ENCODE measurements at regions not wholly inside any gene's neighbourhood (a gene's known extent, or its start where the extent isn't known, plus 50 kb on each side); places are given as distances from the start of the nearest gene placed in this dataset.

DNA sequence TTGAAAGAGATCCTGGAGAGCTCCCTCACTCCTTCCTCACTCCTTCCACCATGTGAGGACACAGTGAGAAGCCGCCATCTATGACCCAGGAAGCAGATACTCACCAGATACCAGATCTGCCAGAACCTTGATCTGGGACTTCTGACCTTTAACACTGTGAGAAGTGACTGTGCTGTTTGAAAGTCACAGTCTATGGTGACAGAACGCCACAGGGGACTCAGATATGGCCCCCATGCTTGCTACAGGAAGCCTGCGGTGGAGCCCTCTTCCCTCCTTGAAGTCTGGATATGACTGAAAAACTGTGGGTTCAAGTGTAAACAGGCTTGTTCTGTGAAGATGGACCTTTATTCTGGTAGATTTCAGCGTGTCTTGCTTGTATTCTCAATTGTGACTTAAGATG is 297.8 kb downstream of the KLF6 start:
- CTCF ChIA-PET = no interaction called here
- intact Hi-C loops (cut with micrococcal nuclease; ENCODE audit: unreplicated experiment) = no loop called here
- BruUV-seq (replicated peaks) = no TSS peak
- H3K36me3 ChIP-seq (ENCODE audit: insufficient read depth, low read length, poor library complexity, severe bottlenecking) = no peaks in the 10 kb centered on the region
- DNase-seq (ENCODE audit: low spot score) = no peak
- POLR2A ChIA-PET (ENCODE audit: low non-redundant PET) = no interaction called here
- H3K4me1 ChIP-seq (ENCODE audit: insufficient read depth, low read length, poor library complexity, severe bottlenecking) = peaks cover 21% of the 10 kb centered on the region
- no peaks in the 10 kb centered on the region for H3K9me3 ChIP-seq (ENCODE audit: low read depth, low read length, poor library complexity, severe bottlenecking)
- H3K27ac ChIP-seq (ENCODE audit: low read depth, low read length, poor library complexity, severe bottlenecking) = no peak overlapping the region
- no peaks in the 10 kb centered on the region for H3K27me3 ChIP-seq (replicated peaks; ENCODE audit: insufficient read depth, low read depth, low read length, poor library complexity)
- TF ChIP-seq, protein P1, sequence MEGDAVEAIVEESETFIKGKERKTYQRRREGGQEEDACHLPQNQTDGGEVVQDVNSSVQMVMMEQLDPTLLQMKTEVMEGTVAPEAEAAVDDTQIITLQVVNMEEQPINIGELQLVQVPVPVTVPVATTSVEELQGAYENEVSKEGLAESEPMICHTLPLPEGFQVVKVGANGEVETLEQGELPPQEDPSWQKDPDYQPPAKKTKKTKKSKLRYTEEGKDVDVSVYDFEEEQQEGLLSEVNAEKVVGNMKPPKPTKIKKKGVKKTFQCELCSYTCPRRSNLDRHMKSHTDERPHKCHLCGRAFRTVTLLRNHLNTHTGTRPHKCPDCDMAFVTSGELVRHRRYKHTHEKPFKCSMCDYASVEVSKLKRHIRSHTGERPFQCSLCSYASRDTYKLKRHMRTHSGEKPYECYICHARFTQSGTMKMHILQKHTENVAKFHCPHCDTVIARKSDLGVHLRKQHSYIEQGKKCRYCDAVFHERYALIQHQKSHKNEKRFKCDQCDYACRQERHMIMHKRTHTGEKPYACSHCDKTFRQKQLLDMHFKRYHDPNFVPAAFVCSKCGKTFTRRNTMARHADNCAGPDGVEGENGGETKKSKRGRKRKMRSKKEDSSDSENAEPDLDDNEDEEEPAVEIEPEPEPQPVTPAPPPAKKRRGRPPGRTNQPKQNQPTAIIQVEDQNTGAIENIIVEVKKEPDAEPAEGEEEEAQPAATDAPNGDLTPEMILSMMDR (conservative IDR thresholded peaks at IDR 0.05; ENCODE audit: low read depth, low read length) = no peak
- no peak for TF ChIP-seq EZH2 (IDR thresholded peaks at IDR 0.05; ENCODE audit: borderline replicate concordance, low read depth, low read length, poor library complexity, severe bottlenecking)
- H3K4me3 ChIP-seq (ENCODE audit: low read depth, low read length, poor library complexity, severe bottlenecking) = no peak overlapping the region

DNA sequence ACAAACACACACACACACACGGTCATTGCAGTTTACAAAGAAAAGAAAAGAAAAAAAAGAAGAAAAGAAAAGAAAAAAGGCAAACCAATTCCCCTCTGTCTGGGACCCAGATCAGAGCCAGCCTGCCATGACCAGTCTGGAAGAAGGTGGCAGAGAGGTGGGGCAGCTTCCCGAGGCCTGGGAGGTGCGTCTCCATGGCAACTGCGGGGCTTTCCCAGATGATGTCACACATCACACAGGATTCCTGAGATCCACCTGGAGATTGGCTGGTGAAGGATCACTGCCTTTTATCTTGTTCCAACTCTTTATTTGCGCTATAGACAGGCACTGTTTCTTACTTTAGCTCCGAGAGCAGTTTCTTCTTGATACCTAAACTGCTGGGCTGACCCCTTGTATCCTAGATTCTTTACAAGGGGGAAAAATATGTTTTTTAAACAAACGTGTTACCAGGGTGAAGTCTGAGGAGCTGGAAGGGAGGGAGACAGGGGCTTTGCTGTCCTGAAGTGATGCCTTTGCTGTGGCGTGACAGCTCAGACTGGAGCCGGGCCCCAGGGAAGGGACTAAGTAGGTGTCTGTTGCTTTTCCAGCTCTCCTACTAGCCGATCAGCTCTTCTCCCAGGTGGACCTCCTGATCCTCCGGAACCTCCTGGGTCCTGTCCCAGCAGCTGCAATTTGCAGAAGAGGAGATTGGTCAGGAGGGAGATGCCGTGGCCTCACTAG is 298.5 kb downstream of the KLF6 start:
- POLR2A ChIA-PET (ENCODE audit: low non-redundant PET) = no interaction called here
- intact Hi-C loops (cut with micrococcal nuclease; ENCODE audit: unreplicated experiment) = no loop called here
- Histone ChIP-seq H3K9me3 (ENCODE audit: low read depth, low read length, poor library complexity, severe bottlenecking) (no peaks in the 10 kb centered on the region), H3K4me3 (ENCODE audit: low read depth, low read length, poor library complexity, severe bottlenecking) (no peak overlapping the region), H3K27ac (ENCODE audit: low read depth, low read length, poor library complexity, severe bottlenecking) (no peak overlapping the region), H3K27me3 (replicated peaks; ENCODE audit: insufficient read depth, low read depth, low read length, poor library complexity) (no peaks in the 10 kb centered on the region), H3K4me1 (ENCODE audit: insufficient read depth, low read length, poor library complexity, severe bottlenecking) (peaks cover 27% of the 10 kb centered on the region), H3K36me3 (ENCODE audit: insufficient read depth, low read length, poor library complexity, severe bottlenecking) (no peaks in the 10 kb centered on the region)
- CTCF ChIA-PET = interaction anchor here (0.6 kb wide), 1 partner anchor 14 kb away, joined by 8 read pairs; no protein-coding TSS in a partner anchor
- TF ChIP-seq, protein P1 (conservative IDR thresholded peaks at IDR 0.05; ENCODE audit: low read depth, low read length) = no peak
- TF ChIP-seq EZH2 (IDR thresholded peaks at IDR 0.05; ENCODE audit: borderline replicate concordance, low read depth, low read length, poor library complexity, severe bottlenecking) = no peak
- DNase-seq (ENCODE audit: low spot score) = no peak
- BruUV-seq (replicated peaks) = no TSS peak

DNA sequence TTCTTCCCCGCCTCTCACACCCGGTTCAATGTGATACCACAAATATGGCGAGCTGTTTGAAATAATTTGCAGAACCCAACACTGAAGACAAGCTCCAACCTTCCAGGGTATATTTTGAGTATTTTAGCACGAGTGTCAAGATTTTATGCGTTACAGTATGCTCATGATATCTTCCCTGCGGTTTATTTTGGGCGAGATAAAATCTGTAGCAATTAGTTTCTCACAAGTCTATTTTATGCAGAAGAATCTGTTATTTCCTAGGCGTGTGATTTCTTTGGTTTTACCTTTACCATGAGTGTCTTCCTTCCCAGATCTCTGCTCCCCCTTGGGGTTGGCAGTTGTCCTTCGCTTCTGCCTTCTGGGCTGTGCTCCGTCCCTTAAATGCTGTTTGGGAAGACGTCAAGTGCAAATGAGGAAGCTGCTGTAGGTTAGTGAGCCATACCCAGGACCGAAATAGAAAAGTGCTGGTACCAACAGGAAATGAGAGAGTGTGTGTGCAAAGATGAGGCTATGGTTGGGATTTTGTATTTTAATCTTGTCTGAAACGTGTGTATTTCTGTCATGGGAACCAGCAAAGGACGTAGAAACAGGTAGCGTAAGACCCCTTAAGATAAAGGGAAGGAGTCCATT is 299.8 kb downstream of the KLF6 start:
- Histone ChIP-seq H3K27ac (ENCODE audit: low read depth, low read length, poor library complexity, severe bottlenecking) (peak overlapping the region; percentile 72), H3K4me3 (ENCODE audit: low read depth, low read length, poor library complexity, severe bottlenecking) (no peak overlapping the region), H3K27me3 (replicated peaks; ENCODE audit: insufficient read depth, low read depth, low read length, poor library complexity) (no peaks in the 10 kb centered on the region), H3K9me3 (ENCODE audit: low read depth, low read length, poor library complexity, severe bottlenecking) (no peaks in the 10 kb centered on the region), H3K4me1 (ENCODE audit: insufficient read depth, low read length, poor library complexity, severe bottlenecking) (peaks cover 28% of the 10 kb centered on the region), H3K36me3 (ENCODE audit: insufficient read depth, low read length, poor library complexity, severe bottlenecking) (no peaks in the 10 kb centered on the region)
- BruUV-seq (replicated peaks) = no TSS peak
- POLR2A ChIA-PET (ENCODE audit: low non-redundant PET) = no interaction called here
- intact Hi-C loops (cut with micrococcal nuclease; ENCODE audit: unreplicated experiment) = no loop called here
- DNase-seq (ENCODE audit: low spot score) = no peak
- CTCF ChIA-PET = no interaction called here
- no peak for TF ChIP-seq EZH2 (IDR thresholded peaks at IDR 0.05; ENCODE audit: borderline replicate concordance, low read depth, low read length, poor library complexity, severe bottlenecking)
- TF ChIP-seq, protein P1 (conservative IDR thresholded peaks at IDR 0.05; ENCODE audit: low read depth, low read length) = no peak

Measured in A673 (cell line).